ENCODE measurements at regions not wholly inside any gene's neighbourhood (a gene's known extent, or its start where the extent isn't known, plus 50 kb on each side); places are given as distances from the start of the nearest gene placed in this dataset.
"Not testable (repeated sequence)": the region's sequence is repeated elsewhere in the genome, so short reads cannot be mapped to it uniquely, and the experiment has no call there.

GRCh38 chr3:166500420-166500819 lies 663.2 kb upstream of the BCHE start:
- H3K27me3 Mint-ChIP-seq; POLR2A ChIA-PET; CTCF ChIA-PET; H3K4me1 ChIP-seq (ENCODE audit: insufficient read depth, low read length); H3K27ac ChIP-seq (ENCODE audit: low read depth, low read length); DNase-seq; H3K36me3 ChIP-seq (ENCODE audit: insufficient read depth, low read length); H3K4me3 Mint-ChIP-seq; H3K4me3 ChIP-seq (ENCODE audit: low read length); H3K36me3 Mint-ChIP-seq; H3K27me3 ChIP-seq (ENCODE audit: insufficient read depth, low read length, poor library complexity, severe bottlenecking); H3K27ac Mint-ChIP-seq; H3K9me3 ChIP-seq (ENCODE audit: low read length); H3K4me1 Mint-ChIP-seq: not testable (repeated sequence)
- peaks cover 9 to 28% (median 25%) of the 10 kb centered on the region in 5 donors for H3K9me3 Mint-ChIP-seq

GRCh38 chr3:166499636-166500035 lies 662.4 kb upstream of the BCHE start:
- CTCF ChIA-PET: no interaction called here

GRCh38 chr3:166498446-166498845 lies 661.2 kb upstream of the BCHE start:
- no peaks in the 10 kb centered on the region for H3K4me1 ChIP-seq (ENCODE audit: insufficient read depth, low read length)
- CTCF ChIA-PET: no interaction called here
- Mint-ChIP-seq H3K36me3 (no peaks in the 10 kb centered on the region), H3K27ac (no peak overlapping the region), H3K9me3 (peaks cover 4 to 23% (median 14%) of the 10 kb centered on the region in 5 donors), H3K4me3 (no peak overlapping the region), H3K4me1 (no peaks in the 10 kb centered on the region), H3K27me3 (no peaks in the 10 kb centered on the region)
- no peak for DNase-seq
- no peaks in the 10 kb centered on the region for H3K27me3 ChIP-seq (ENCODE audit: insufficient read depth, low read length, poor library complexity, severe bottlenecking)
- no peaks in the 10 kb centered on the region for H3K9me3 ChIP-seq (ENCODE audit: low read length)
- H3K36me3 ChIP-seq (ENCODE audit: insufficient read depth, low read length): no peaks in the 10 kb centered on the region
- POLR2A ChIA-PET: no interaction called here
- no peak overlapping the region for H3K27ac ChIP-seq (ENCODE audit: low read depth, low read length)
- H3K4me3 ChIP-seq (ENCODE audit: low read length): no peak overlapping the region

More at GRCh38 chr3:166499636-166500035, 662.4 kb upstream of the BCHE start:
- Histone ChIP-seq H3K4me3 (ENCODE audit: low read length) (no peak overlapping the region), H3K27ac (ENCODE audit: low read depth, low read length) (no peak overlapping the region), H3K27me3 (ENCODE audit: insufficient read depth, low read length, poor library complexity, severe bottlenecking) (no peaks in the 10 kb centered on the region), H3K9me3 (ENCODE audit: low read length) (no peaks in the 10 kb centered on the region), H3K4me1 (ENCODE audit: insufficient read depth, low read length) (no peaks in the 10 kb centered on the region), H3K36me3 (ENCODE audit: insufficient read depth, low read length) (no peaks in the 10 kb centered on the region)
- no peak for DNase-seq
- H3K27ac Mint-ChIP-seq: no peak overlapping the region
- POLR2A ChIA-PET: no interaction called here
- no peak overlapping the region for H3K4me3 Mint-ChIP-seq
- no peaks in the 10 kb centered on the region for H3K4me1 Mint-ChIP-seq
- H3K27me3 Mint-ChIP-seq: no peaks in the 10 kb centered on the region
- H3K9me3 Mint-ChIP-seq: peaks cover 4 to 20% (median 18%) of the 10 kb centered on the region in 5 donors
- H3K36me3 Mint-ChIP-seq: no peaks in the 10 kb centered on the region

GRCh38 chr3:166489826-166490225 lies 652.6 kb upstream of the BCHE start:
- H3K36me3 ChIP-seq (ENCODE audit: insufficient read depth, low read length): no peaks in the 10 kb centered on the region
- no peaks in the 10 kb centered on the region for H3K27me3 Mint-ChIP-seq
- no peak for DNase-seq
- peaks cover 0 to 40% (median 11%) of the 10 kb centered on the region in 5 donors for H3K9me3 Mint-ChIP-seq
- H3K27me3 ChIP-seq (ENCODE audit: insufficient read depth, low read length, poor library complexity, severe bottlenecking): no peaks in the 10 kb centered on the region
- H3K27ac Mint-ChIP-seq: no peak overlapping the region
- H3K4me3 ChIP-seq (ENCODE audit: low read length): no peak overlapping the region
- H3K4me1 Mint-ChIP-seq: no peaks in the 10 kb centered on the region
- no peaks in the 10 kb centered on the region for H3K4me1 ChIP-seq (ENCODE audit: insufficient read depth, low read length)
- H3K27ac ChIP-seq (ENCODE audit: low read depth, low read length): no peak overlapping the region
- CTCF ChIA-PET: interaction anchor here (0.9 kb wide), 1 partner anchor 9 kb away, joined by 3 read pairs; no protein-coding TSS in a partner anchor
- POLR2A ChIA-PET: no interaction called here
- no peak overlapping the region for H3K4me3 Mint-ChIP-seq
- H3K9me3 ChIP-seq (ENCODE audit: low read length): no peaks in the 10 kb centered on the region
- no peaks in the 10 kb centered on the region for H3K36me3 Mint-ChIP-seq

GRCh38 chr3:166488977-166489672 lies 651.9 kb upstream of the BCHE start:
- Histone ChIP-seq H3K4me3 (ENCODE audit: low read length) (no peak overlapping the region), H3K27me3 (ENCODE audit: insufficient read depth, low read length, poor library complexity, severe bottlenecking) (no peaks in the 10 kb centered on the region), H3K27ac (ENCODE audit: low read depth, low read length) (no peak overlapping the region), H3K9me3 (ENCODE audit: low read length) (no peaks in the 10 kb centered on the region), H3K4me1 (ENCODE audit: insufficient read depth, low read length) (no peaks in the 10 kb centered on the region), H3K36me3 (ENCODE audit: insufficient read depth, low read length) (no peaks in the 10 kb centered on the region)
- no peaks in the 10 kb centered on the region for H3K4me1 Mint-ChIP-seq
- ChIA-PET POLR2A (no interaction called here), CTCF (interaction anchor here (0.9 kb wide), 1 partner anchor 9 kb away, joined by 3 read pairs; no protein-coding TSS in a partner anchor)
- H3K36me3 Mint-ChIP-seq: no peaks in the 10 kb centered on the region
- no peaks in the 10 kb centered on the region for H3K27me3 Mint-ChIP-seq
- H3K27ac Mint-ChIP-seq: no peak overlapping the region
- H3K9me3 Mint-ChIP-seq: peaks cover 2 to 40% (median 11%) of the 10 kb centered on the region in 5 donors
- DNase-seq: peak in 1 of 5 donors; percentile 33
- no peak overlapping the region for H3K4me3 Mint-ChIP-seq

GRCh38 chr3:166484470-166484869 lies 647.2 kb upstream of the BCHE start:
- no peaks in the 10 kb centered on the region for H3K9me3 ChIP-seq (ENCODE audit: low read length)
- Mint-ChIP-seq H3K4me3 (no peak overlapping the region), H3K27me3 (no peaks in the 10 kb centered on the region), H3K9me3 (peaks cover 4 to 27% (median 12%) of the 10 kb centered on the region in 5 donors), H3K36me3 (no peaks in the 10 kb centered on the region), H3K4me1 (no peaks in the 10 kb centered on the region), H3K27ac (no peak overlapping the region)
- H3K27ac ChIP-seq (ENCODE audit: low read depth, low read length): no peak overlapping the region
- H3K4me1 ChIP-seq (ENCODE audit: insufficient read depth, low read length): no peaks in the 10 kb centered on the region
- H3K4me3 ChIP-seq (ENCODE audit: low read length): no peak overlapping the region
- POLR2A ChIA-PET: no interaction called here
- DNase-seq: no peak
- no peaks in the 10 kb centered on the region for H3K36me3 ChIP-seq (ENCODE audit: insufficient read depth, low read length)
- CTCF ChIA-PET: no interaction called here
- no peaks in the 10 kb centered on the region for H3K27me3 ChIP-seq (ENCODE audit: insufficient read depth, low read length, poor library complexity, severe bottlenecking)

GRCh38 chr3:166481340-166481739 lies 644.1 kb upstream of the BCHE start:
- Mint-ChIP-seq H3K9me3 (peaks cover 6 to 21% (median 10%) of the 10 kb centered on the region in 5 donors), H3K4me1 (no peaks in the 10 kb centered on the region)
- POLR2A ChIA-PET: no interaction called here

GRCh38 chr3:166478356-166478755 lies 641.1 kb upstream of the BCHE start:
- Mint-ChIP-seq H3K4me1 (no peaks in the 10 kb centered on the region), H3K9me3 (peaks cover 3 to 26% (median 10%) of the 10 kb centered on the region in 5 donors), H3K4me3 (no peak overlapping the region), H3K27ac (no peak overlapping the region), H3K27me3 (no peaks in the 10 kb centered on the region), H3K36me3 (no peaks in the 10 kb centered on the region)
- H3K4me1 ChIP-seq (ENCODE audit: insufficient read depth, low read length): no peaks in the 10 kb centered on the region
- no peaks in the 10 kb centered on the region for H3K27me3 ChIP-seq (ENCODE audit: insufficient read depth, low read length, poor library complexity, severe bottlenecking)
- DNase-seq: no peak
- no peak overlapping the region for H3K27ac ChIP-seq (ENCODE audit: low read depth, low read length)
- H3K4me3 ChIP-seq (ENCODE audit: low read length): no peak overlapping the region
- no peaks in the 10 kb centered on the region for H3K9me3 ChIP-seq (ENCODE audit: low read length)
- ChIA-PET POLR2A (no interaction called here), CTCF (no interaction called here)
- H3K36me3 ChIP-seq (ENCODE audit: insufficient read depth, low read length): no peaks in the 10 kb centered on the region

More at GRCh38 chr3:166481340-166481739, 644.1 kb upstream of the BCHE start:
- Histone ChIP-seq H3K9me3 (ENCODE audit: low read length) (no peaks in the 10 kb centered on the region), H3K27ac (ENCODE audit: low read depth, low read length) (no peak overlapping the region), H3K4me1 (ENCODE audit: insufficient read depth, low read length) (no peaks in the 10 kb centered on the region), H3K36me3 (ENCODE audit: insufficient read depth, low read length) (no peaks in the 10 kb centered on the region), H3K27me3 (ENCODE audit: insufficient read depth, low read length, poor library complexity, severe bottlenecking) (no peaks in the 10 kb centered on the region), H3K4me3 (ENCODE audit: low read length) (no peak overlapping the region)
- CTCF ChIA-PET: interaction anchor here (1.4 kb wide), 1 partner anchor 8 kb away, joined by 3 read pairs; no protein-coding TSS in a partner anchor
- Mint-ChIP-seq H3K27ac (no peak overlapping the region), H3K36me3 (no peaks in the 10 kb centered on the region), H3K4me3 (no peak overlapping the region), H3K27me3 (no peaks in the 10 kb centered on the region)
- no peak for DNase-seq

All from CD8-positive, alpha-beta memory T cell (primary cell).